Uterus (tissue), 2 donors: ENCODE measurements at regions not wholly inside any gene's neighbourhood (a gene's known extent, or its start where the extent isn't known, plus 50 kb on each side); places are given as distances from the start of the nearest gene placed in this dataset.

Experiments
- POLR2A ChIP-seq, 2 donors: fragments of 450-650 bp; IDR thresholded peaks; one replicate each; pipeline ENCODE4 v1.6.1; 2016; ENCODE audit warnings: antibody characterized with exemption in 2 of 2, mild to moderate bottlenecking in 1 of 2, moderate library complexity in 1 of 2
- TF ChIP-seq, protein P1 (sequence below), 4 experiments: fragments of 200-600 bp in 2 of 4; fragments of 450-650 bp in 2 of 4; sonication (generic) in 2 of 4; IDR thresholded peaks; one replicate each; pipeline ENCODE4 v1.5.1; 2016 to 2019; ENCODE audit warnings: antibody characterized with exemption in 4 of 4, mild to moderate bottlenecking in 2 of 4, moderate library complexity in 1 of 4

DNA sequence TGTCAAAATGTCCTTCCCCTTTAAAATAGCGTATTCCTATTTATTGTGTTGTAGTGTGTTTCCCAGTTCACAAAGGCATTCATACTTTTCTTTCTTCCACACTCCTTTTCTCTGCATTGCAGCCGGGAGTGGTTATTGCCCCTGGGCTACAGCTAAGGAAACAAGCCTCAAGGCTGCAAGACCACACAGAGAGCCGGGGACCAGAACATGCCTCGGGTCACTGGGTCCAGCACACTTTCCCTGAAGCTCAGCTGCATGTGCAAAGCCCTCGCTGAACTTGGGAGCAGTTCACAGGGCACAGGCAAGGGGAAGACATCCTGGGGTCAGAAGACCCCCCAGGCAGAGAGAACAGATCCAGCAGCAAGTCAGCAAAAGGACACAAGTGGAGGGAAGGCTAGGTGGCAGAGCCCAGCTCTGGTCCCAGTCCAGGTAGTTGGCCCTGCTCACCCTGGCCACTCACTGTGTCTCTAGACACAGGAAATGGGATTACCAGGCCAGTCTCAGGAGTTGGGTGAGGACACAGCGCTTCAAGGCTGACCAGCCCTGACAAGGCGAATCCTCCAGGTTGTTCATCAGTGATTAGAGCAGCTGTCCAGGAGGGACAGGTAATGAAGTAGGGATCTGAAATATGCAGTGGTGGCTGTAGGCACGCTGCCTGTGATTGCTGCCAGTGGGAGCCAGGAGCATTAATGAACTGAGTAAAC is 118.2 kb downstream of the CD83 start:
- TF ChIP-seq, protein P1, sequence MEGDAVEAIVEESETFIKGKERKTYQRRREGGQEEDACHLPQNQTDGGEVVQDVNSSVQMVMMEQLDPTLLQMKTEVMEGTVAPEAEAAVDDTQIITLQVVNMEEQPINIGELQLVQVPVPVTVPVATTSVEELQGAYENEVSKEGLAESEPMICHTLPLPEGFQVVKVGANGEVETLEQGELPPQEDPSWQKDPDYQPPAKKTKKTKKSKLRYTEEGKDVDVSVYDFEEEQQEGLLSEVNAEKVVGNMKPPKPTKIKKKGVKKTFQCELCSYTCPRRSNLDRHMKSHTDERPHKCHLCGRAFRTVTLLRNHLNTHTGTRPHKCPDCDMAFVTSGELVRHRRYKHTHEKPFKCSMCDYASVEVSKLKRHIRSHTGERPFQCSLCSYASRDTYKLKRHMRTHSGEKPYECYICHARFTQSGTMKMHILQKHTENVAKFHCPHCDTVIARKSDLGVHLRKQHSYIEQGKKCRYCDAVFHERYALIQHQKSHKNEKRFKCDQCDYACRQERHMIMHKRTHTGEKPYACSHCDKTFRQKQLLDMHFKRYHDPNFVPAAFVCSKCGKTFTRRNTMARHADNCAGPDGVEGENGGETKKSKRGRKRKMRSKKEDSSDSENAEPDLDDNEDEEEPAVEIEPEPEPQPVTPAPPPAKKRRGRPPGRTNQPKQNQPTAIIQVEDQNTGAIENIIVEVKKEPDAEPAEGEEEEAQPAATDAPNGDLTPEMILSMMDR (IDR thresholded peaks at IDR 0.05), result no peak
- no peak for TF ChIP-seq POLR2A (IDR thresholded peaks at IDR 0.05)
